NCI-H187 (cell line): ENCODE measurements at regions not wholly inside any gene's neighbourhood (a gene's known extent, or its start where the extent isn't known, plus 50 kb on each side); places are given as distances from the start of the nearest gene placed in this dataset.

Experiments used
- DNase-seq, 2 experiments: peaks; one replicate each; lab custom pipeline; 2025; lab: John Stamatoyannopoulos, UW

DNA sequence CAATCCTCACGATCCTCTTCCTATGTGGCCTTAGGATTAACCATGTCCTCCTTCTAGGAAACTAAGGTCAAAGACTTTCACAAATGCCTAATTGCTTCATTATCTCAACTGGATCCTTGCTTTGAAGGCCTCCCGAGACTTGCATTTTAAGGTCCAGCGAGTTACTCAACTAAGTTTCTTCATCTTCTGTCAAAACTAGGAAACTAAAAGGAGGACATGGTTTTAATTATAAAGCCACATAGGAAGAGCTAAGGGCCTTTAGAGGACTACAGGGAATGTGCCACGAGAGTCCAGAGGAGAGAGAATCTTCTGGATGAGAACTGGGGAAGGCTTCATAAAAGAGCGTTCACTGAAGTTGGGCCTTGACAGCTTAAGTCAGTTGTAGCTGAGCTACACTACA, 87.8 kb upstream of the LPP start:
- no peak for DNase-seq

DNA sequence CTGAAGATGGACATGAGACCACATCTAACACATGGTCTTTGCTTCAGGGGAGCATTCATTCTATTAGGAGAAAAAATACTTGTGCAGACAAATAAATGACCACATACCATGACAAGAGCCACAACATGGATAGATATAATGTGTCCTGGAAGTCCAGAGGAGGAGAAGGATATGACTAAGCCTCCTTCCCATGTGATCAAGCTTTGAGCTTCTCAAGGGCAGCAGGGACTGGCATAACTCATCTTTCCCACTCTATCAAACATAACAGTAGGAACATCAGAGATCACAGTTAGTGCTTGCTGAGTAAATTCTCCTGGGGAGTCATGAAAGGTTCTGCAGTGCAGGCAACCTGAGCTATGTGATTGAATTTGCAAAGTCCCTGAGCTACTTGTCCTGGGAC, 86.0 kb upstream of the LPP start:
- DNase-seq: no peak

DNA sequence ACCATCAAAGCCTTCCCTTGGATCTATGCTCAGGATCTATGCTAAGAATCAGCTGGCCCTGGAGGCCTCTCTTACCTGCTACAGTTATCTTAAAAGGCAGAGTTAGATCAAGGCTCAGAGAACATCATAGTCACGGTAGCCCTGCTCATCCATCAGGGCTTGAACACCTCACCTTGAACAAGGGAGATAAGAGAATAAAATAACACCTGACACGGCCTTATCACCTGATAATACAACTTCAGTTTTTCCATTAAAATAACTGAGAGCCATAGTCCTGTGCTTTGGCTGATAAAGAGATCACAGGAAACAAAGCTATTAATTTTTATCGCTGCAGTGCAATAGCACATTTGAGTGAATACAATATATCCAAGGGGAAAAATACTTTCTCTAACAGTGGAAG, 85.6 kb upstream of the LPP start:
- DNase-seq: no peak

DNA sequence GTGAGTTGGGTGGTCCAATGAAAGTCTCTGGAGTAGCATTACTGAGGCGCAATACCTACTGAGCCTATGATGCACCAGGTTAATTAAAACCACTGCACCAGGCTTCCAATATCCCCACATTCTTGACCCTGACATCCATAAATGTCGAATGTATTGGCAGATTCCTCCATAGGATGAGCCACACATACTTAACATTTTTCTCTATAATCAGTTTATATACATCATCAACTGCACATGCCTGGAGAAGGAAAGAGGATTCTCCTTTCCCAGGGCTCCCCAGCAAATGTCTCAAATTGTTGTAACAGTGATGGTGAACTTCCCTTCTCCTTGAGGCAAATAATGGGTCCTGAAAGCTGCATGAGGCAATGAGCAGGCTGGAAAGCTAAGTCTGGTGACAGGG, 82.3 kb upstream of the LPP start:
- DNase-seq: no peak

DNA sequence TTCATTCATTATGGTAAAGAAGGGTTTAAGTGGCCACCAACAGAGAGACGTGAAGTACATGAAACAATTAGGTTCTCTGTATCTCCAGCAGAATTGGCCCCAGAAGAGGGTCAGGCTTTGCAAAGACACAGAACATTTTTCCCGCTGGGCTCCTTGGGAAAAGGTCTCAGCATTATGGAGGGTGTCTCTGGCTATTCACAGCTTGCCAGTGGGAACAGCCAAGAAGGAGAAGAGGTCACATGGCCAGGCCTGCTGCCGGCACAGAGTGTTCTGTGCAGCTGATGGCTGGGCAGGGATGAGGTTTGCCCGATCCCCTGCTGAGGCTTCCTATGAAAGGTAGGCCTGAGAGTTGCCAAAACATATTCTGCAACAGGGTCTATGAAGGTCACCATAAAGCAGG, 77.8 kb upstream of the LPP start:
- no peak for DNase-seq

DNA sequence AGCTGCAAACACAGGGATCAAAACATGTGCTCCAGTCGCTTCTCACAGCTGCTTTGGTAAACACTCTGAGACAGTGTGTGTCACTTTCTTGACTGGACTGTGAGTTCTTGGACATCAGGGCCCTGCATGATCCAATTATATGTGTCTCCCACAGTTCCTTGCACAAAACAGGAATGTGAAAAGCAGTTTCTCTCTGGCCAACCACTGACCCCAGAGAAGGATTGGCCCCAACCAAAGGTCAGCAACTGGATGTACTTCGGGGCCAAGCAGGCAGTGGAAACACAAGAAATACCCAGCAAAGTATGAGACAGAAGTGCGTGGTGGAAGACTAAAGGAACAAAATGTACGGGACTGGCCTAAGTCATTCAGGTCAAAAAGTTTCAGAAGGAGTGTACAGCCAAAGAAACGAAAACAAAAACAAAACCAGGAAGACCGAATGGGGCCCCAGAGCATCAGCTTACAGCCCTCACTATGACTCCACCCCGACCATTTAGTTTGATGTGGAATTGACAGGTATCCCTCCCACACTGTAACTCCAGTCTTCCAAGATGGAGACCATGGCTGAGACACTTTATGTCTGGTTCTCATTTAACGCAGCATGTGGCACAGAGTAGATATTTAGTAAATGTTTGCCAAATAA, 76.7 kb upstream of the LPP start:
- no peak for DNase-seq

DNA sequence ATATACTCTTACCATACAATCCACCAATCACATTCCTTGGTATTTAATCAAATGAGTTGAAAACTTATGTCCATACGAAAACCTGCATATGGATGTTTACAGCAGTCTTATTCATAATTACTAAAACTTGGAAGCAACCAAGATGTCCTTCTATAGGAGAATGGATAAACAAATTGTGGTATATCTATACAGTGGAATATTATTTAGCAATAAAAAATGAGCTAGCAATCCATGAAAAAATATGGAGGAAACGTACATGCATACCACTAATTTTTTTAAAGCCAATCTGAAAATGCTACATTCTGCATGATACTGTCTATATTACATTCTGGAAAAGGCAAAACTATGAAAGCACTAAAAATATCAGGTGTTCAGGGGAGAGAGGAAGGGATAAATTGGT, 73.9 kb upstream of the LPP start:
- DNase-seq: no peak

DNA sequence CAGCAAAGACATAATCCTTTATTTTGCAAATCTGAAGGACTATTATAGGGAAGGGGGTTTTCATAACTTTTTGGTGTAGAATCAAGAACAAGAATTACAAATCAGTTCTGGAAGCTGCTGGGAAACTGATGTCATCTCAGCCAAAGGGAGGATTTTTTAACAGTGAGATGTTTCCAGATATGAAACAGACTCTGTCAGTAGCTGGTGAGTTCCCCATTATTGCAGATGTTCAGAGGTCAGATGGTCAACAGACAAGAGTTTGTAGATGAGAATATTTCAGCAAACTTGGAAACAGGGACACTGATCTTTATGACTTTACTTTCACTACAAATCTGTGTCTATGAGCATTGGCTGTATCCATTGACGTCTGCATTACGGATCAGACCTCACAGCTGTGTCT, 71.9 kb upstream of the LPP start:
- DNase-seq: no peak

DNA sequence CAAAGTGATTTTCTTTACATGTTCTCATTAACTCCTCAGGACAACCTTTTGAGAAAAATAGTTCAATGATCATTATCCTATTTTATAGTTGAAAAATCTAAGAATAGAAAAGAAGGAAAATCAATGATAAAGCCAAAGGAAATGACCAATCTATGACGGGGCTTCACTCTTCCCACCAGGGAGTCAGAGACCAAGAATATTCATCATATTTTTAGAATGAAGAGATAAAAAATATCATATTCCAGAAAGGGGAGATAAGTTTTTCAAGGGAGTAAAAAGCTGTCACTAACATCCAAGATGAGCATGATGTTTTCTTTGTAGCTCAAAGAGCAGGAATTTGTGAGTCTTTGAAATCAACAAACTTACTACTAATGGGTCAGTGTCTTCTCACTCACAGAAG, 71.5 kb upstream of the LPP start:
- DNase-seq: no peak

DNA sequence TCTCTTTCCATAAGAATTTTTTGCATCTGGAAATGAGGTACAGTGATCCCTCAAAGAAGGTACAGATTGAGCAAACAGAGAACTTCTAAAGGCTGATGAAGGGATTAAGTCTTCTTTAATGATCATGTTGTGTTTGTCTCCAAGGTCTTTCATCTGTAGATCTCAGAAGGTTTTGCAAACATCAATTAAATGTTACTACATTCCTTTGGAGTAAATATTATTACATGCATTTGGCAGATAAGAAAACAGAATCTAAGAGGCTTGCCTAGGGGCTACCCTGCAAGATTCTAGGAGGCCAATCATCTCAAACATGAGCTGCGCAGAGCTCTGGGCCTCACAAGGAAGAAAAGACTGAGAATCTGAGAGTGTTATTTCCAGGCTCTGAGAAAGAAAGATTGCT, 70.9 kb upstream of the LPP start:
- no peak for DNase-seq

DNA sequence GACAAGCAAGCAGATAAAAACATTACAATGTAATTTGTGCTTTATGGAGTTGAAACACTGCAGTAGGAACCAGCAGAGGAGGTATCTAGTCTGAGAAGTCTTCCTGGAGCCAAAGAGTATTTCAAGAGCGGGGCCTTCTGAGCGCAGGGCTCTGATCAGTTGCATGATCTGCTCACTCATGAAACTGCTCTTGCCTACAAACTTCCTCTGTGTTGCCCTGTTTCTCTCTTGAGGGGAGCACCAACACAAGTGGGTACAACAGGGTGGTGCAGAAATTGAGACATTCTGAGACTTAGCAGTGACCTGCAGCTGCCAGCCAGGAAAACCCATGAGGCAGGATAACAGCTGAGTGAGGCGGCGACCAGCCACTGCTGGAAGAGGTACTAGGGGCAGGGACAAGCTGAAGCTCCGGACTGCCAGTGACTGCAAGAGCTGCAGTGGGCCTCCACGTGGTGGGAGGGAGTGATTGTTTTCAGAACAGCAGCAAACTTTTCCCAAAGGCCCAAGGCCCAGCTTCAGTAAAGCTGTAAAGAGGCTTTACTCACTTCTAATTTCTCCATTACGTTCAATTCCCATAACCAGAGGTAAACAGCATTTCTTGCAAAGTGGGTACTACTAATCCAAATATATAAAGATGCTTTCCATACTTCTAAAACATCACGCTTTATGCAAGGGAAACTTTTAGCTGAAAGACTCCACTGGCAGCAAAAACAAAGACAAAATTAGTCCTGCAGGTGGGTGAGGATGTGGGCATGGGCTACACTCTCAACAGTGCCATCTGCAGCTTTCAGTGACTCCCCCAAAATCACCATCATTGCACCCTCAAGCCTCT, 69.0 kb upstream of the LPP start:
- no peak for DNase-seq

DNA sequence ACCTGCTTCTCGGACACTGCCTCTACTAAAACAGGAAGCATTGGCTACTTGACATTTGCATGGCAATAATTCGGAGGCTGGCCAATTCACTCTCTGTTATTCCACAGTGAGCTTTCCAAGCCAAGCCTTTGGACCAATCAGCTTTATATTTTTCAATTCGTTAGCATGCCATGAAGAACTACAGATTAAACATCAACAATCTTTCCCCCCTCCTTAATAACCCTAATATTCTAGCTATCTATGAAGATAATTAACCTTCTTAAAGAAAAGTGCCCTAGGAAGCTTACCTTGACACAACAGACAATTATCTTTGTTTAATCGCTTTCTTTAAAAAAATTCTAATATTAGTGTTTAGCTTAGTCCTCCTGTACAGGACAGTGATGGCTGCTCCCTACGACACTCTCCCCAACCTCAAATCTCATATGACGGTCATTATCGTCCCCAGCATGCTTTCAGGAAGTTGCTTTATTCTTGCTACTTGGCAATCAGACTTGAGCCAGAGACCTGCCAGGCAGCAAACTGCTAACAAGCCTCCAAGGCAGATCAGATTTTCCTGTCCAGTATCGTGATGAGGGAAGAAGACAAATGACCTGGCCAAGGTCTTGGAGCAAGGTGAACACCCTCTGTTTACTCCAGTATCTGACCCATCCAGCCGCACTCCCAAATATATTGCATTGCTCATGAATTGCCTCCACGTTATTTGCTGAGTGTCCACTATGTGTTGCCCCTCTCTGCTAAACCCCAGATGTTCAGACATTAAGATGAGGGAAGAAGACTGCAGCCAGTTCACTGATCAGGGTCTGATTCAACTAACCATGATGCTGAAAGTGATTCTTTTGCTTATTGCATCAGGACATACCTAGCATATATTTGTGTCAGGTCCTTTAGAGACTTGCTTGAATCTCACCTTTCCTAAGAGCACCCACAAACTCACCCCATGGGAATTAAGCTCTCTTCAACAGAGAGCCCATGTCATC, 68.1 kb upstream of the LPP start:
- no peak for DNase-seq

DNA sequence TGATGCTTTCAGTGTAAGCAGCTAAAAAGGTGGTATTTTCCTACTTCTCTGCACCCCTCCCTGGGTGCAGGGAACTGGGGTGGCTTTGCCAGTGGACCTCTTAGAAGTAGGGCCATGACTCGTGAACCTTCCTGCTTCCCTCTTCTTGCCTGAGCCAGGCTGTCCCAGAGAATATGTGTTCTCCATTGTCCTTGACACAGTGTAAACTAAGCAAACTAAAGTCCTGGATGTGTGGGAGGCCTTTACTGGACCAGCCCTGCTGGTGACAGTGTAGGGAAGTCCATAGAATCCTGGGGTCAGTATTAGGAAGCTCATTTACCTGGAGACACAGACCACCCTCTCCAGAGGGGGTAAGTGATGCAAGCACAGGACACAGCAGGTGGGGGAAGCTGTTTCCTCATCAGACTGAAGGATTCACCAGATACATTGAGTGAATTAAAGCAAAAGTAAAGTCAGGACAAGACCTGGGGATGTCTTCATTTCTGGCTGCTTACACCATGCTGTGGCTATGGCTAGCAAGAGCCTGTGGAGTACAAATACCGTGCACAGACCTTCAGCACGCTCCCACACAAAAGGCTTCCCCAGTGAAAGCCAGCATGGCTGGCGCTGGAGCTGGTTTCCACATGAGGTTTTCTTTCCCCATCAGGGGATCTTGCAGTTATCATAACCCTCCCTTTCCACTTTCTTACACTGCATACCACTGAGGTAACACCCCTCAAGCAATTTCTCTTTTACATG, 64.8 kb upstream of the LPP start:
- DNase-seq: no peak

DNA sequence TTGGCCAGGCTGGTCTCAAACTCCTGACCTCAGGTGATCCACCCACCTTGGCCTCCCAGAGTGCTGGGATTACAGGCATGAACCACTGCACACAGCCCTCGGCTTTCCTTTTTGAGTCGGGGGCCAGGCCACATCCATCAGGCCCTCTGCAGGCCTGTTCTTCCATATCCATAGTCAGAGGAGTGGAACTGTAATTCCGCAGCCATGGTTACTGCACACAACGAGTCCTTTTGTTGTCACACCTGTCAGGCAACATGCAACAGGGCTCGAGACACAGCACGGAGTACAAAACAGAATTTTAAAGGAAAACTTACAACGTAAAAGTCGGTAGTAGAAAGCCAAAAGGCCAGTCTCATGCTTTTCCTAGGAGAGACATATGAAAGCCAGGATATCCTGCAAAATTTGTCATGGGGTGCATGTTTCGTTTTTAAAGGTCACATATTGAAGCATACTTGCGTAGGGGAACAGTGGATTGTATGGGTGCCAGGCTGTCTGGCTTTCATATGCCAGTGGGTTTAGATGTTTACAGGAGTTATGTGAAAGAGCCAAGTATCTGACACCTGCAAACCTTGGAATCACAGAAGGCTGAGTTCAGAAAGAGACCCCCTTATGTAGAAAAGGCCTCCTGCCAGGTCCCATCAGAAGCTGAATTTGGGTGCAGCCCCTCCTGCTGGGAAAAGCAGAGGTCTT, 63.2 kb upstream of the LPP start:
- DNase-seq: no peak

DNA sequence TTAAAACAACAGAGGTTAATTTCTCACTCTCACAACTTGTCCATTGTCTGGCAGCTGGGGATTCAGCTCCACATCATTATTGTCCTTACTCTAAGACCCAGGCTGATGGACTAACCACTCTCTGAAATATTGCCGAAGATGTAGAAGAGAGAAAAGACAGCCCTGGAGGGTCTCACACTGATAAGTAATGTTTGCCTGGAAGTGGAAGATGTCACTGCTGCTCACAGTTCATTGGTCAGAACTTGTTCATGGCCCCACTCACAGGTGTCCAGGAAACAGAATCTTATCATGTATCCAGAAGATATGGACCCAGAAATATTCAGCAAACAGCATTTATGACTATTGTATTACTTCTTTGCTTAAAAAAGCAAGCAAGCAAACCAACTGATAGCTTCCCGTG, 62.2 kb upstream of the LPP start:
- no peak for DNase-seq

DNA sequence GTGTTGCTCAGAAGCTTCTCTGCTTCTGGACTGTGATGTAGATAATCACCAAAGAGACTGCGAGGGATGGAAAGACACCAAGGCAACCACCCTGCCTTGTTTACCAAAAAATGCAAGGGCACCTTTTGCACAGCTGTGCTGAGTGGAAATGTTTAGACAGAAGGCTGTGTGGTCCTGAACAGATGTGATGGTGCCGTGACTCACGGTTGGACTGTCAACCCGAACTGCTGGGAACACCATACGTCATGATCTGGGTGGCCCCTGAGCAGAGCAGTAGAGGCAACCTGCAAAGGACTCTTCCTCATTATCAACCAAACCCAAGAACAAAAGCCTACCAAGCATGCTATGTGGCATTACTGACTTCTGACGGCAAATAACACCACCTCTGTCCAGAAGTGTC, 61.3 kb upstream of the LPP start:
- no peak for DNase-seq

DNA sequence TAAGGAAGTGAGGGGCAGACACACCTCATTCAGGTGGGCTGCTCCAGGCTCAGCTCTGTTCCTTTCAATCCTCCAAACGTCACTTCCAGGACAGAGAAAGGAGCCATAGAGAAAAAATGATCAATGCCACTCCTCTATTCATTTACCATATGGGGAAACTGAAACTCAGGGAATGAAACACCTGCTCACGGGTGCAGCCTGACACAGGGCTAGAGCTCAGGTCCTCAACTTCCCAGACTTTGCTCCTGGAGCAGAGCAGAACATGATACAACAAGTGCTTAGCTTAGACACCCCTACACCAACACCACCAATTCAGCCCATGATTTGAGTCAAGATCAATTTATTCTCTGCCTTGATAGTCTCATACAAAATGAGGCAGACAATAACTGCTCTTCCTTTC, 58.5 kb upstream of the LPP start:
- DNase-seq: no peak

DNA sequence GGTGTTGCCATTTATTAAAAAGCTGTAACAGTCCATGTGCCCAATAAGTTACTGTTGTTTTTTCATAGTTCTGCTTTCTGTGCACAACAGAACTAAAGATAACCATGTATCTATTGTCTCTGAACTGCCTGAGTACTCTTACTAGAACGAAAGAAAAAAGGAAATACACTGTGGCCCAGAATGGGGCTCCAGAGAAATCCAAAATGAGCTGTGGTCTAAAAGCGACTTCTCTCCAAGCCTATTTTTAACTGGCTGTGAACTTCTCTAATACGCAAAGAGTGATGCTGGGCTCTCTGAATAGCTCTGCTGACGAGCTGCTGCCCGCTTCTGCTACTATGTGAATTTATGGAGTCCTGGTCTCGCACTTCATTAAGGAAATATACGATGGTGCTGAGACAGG, 56.2 kb upstream of the LPP start:
- no peak for DNase-seq

DNA sequence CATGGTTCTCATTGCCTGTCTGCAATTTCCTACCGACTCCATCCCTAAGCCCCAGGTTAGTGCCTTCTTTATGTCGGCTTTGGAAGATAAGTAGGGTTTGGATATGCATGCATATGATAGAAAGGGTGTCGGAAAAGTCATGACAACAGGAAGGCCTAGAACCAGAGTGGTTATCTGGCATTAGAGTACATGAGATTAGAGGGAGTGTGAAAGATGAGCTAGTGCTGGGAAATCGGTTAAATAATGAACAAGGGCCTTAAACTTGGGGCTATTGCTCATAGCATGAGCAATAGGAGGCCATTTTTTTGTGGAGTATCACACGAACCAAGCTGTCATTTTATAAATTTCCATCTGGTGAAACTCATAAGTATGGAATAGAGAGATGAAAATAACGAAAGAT, 54.0 kb upstream of the LPP start:
- DNase-seq: no peak

DNA sequence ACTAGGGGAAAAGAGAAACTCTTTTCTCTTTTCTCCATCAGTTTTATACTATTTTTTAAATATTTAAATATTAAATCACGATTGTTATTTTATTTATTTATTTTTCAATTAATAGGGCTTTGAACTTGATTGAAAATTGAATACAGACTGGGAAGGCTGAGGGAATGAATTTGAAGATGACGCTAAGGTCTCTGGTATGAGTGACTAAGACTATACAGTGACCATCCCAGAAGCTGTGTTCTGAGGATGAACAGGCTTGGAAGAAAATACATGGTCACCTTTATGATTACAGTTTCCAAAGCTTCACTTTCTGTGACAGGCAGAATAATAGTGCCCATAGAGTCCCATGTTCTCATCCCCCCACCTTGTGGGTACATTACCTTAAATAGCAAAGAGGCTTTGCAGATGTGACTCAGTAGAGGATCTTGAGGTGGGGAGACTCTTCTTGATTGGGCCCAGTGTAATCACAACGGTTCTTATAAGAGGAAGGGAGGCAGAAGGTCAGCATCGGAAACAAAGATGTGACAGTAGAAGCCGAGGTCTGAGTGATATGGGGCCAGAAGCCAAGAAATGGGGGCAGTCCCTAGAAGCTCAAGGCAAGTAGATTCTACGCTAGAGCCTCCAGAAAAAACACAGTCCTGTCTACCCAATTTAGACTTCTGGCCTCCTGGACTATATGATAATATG, 51.0 kb upstream of the LPP start:
- no peak for DNase-seq

DNA sequence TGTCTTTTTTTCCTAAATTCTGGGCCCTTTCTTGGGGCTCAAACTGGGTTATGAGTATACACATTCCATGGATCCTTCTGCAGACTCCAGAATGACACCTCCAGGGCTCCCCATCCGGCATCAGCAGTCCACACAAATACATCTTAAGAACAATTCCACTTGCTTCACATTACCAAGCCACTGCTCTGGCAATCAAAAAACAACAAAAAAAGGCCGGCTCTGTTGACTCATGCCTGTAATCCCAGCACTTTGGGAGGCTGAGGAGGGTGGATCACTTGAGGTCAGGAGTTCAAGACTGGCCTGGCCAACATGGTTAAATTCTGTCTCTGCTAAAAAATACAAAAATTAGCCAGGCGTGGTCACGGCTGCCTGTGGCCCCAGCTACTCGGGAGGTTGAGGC, 49.9 kb upstream of the LPP start:
- DNase-seq: no peak
